Stimulated activated CD4-positive, alpha-beta T cell treated with anti-CD3 and anti-CD28 coated beads, Interleukin-1b, Interleukin-23, amount 100 ng/mL, for 1 hour (primary cell): ENCODE measurements at regions not wholly inside any gene's neighbourhood (a gene's known extent, or its start where the extent isn't known, plus 50 kb on each side); places are given as distances from the start of the nearest gene placed in this dataset.

Experiments
- DNase-seq, 2 donors: peaks; one replicate each; pipeline ENCODE4 v3.0.0-alpha.2; 2020; ENCODE audit warnings: low read depth in 2 of 2

GRCh38 chr22:23410411-23410810 is 169.7 kb downstream of the IGLL1 start:
- DNase-seq: no peak

GRCh38 chr22:23409976-23410375 is 170.1 kb downstream of the IGLL1 start:
- DNase-seq: no peak

DNA sequence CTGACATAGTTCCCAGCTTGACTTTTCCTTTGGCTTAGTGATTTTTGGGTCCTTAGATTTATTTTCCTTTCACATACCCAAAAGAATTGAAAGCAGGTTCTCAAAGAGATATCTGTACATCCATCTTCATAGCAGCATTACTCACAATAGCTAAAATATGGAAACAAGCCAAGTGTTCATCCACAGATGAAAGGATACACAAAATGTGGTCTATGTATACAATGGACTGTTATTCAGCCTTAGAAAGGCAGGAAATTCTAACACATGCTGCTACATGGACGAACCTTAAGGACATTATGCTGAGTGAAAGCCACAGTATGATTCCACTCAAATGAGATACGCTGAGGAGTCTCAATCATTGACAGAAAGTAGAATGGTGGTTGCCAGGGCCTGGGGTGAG is 171.8 kb downstream of the IGLL1 start:
- no peak for DNase-seq

GRCh38 chr22:23405366-23405851 is 174.7 kb downstream of the IGLL1 start:
- no peak for DNase-seq

DNA sequence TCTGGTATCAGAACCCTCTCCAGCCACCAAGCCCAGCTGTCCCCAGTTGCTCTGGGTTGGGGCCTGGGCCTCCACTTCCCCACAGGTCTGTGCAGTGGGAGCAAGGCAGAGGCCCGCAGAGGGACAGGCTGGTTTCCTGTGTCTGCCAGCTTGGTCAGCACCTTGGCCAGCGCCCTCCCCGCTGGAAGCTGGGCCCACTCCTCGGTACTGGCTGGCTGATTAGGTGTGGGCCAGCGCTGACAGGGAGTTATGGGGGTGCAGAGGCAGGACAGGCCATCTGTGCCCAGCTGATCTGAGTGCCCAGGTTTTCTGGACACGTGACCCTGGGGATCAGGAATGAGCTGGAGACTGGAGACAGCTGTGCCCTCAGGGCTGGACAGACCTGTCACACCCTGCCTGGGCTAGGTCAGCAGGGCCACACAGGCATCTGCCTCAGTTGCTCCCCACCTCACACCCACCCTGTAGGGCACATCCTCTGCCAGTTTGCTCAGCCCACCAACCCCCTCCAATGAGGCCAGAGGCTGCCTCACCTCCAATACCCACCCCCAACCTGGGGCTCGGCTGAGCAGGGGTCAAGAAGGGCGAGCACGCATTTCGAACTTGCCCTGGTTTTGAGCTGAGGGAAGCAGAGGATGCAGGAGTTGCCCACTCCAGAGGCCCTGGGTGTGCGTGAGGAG is 175.3 kb downstream of the IGLL1 start:
- no peak for DNase-seq

DNA sequence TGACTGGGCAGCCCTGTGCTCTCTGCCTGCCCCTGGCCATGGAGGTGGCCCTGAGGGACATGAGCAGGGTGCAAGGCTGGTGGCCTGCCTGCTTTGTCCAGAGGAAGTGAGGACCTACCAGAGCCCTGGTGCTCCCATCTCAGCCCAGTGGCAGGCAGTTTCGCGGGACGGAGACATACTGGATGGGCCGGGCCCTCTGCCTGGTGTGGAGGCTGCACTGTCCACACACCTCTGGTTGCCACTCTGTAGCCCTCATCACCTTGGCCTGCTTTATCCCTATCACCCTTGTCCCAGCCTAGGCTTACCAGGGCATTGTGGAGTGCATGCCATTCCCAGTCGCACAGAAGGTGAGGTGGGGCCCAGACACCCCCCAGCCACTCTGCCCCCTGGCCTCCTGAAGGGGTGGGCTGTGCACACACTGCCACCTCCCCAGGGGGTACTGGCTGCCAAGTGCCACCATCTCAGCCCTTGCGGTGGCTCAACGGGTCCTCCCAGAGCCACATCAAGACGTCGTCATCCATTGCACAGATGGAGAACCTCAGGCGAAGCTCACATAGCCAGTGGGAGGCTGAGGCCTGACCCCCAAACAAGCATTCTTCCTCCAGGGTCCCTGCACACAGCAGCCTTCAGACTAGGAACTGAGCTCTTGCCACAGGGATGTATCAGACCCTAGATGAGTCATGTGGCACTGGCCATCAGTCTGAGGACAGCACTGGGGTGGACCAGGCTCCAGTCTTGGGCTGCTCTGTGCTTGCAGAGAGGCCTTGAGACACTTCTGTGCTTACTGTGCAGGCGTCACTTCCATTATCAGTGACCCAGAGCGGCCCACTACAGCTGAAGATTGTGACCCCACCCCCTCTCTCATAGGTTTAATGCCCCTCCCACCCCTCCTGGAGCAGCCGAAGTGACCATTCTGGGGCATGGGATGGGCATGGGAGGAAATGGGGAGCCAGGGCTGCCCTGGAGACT is 176.1 kb downstream of the IGLL1 start:
- DNase-seq: no peak

- DNase-seq: no peak
Observed at GRCh38 chr22:23403152-23403719, 176.9 kb downstream of the IGLL1 start.

GRCh38 chr22:23402275-23403151 is 177.6 kb downstream of the IGLL1 start:
- DNase-seq: peak in 1 of 2 donors; percentile 19

DNA sequence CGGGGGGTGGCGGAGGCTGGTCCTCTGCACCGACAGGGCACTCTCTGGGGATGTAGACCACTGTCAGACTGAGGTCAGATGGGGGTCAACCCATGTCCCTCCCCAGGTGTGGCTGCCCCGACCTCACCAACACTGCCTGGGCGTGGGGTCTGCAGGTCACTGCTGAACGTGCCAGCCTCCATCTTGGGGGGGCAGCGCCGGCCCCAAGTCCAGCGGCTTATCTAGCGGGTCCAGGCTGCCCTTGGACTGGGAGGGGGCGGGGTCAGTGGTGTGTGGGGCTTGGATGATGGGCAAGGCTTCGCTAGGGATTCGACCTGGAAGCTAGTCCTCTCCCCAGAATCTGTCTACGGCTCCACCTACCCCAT is 178.2 kb downstream of the IGLL1 start:
- DNase-seq: no peak

DNA sequence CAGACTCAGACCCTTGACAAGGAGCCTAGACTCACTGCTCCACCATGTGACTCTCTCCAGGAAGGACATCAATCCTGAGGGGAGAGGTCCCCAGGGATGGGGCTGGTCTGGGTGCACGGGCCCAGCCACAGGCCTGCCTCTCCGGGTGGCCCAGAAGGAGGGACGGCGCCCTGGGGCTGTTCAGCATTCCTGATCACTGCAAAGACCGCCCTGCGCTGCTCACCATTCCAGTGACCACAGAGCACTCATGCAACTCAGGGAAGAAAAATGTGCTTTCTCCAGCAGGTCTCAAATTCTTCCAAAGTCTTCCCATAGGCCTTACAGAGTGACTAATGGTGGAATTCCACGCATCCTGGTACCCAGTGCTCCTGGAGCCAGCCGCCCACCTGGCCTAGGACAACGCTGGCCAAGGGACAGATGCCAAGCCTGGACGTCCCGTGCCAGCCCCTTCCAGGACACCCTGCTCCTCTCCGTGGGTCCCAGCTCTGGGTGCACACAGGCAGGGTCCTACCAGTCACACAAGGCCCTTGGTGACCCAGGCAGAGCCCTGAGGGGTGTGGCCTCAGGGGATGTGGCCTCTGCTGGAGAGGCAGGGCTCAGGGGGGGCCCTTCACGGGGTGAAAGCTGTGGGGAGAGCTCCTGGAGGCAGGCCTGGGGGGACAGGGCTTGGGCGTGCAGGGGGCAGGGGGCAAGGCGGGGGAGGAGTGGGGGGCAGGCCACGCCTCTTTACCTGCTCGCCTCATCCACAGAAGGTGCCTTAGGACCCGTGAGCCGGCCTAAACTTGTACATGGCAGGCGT is 178.8 kb downstream of the IGLL1 start:
- no peak for DNase-seq

GRCh38 chr22:23400286-23400981 is 179.7 kb downstream of the IGLL1 start:
- DNase-seq: no peak

DNA sequence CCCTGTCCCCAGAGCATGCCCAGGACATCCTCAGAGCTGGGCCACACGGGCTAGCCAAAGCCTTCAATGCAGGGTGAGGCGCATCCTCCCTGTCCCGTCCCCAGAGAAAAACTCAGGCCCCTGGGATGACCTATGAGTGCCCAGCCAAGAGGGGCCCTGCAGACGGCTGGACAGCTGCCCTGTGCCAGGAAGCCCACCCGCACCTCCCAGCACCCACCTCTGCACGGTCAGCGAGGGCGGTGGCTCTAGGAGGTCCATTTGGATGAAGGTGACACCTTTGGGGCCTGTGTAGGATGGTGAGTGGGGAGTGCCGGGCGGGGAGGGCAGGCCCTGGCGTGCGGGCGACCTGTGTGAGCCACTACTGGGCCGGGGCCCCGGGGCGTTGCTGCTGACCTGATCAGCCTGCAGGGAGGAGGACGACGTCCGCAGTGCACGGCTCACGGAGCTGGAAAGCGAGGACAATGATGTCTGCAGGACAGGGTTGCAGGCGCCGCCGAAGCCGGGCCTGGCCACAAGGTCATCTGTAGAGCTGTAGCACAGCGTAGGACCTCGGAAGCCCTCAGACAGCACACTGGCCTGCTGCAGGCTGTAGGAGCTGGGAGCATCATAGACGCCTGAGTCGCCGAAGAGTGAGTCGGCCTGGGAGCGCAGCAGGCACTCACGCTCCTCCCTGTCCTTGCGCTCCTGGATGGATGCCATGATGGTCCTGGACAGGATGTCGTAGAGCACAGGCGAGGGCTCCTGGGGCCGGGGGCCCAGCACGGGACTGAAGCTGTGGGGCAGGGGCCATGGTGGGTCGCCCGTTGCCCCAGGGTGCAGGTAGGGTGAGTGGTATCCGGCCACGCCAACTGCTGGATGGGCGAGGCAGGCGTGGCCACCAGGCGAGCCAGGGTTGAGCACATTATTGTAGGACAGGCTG is 180.5 kb downstream of the IGLL1 start:
- DNase-seq: no peak

- DNase-seq: no peak
Observed at GRCh38 chr22:23398701-23399366, 181.3 kb downstream of the IGLL1 start.

DNA sequence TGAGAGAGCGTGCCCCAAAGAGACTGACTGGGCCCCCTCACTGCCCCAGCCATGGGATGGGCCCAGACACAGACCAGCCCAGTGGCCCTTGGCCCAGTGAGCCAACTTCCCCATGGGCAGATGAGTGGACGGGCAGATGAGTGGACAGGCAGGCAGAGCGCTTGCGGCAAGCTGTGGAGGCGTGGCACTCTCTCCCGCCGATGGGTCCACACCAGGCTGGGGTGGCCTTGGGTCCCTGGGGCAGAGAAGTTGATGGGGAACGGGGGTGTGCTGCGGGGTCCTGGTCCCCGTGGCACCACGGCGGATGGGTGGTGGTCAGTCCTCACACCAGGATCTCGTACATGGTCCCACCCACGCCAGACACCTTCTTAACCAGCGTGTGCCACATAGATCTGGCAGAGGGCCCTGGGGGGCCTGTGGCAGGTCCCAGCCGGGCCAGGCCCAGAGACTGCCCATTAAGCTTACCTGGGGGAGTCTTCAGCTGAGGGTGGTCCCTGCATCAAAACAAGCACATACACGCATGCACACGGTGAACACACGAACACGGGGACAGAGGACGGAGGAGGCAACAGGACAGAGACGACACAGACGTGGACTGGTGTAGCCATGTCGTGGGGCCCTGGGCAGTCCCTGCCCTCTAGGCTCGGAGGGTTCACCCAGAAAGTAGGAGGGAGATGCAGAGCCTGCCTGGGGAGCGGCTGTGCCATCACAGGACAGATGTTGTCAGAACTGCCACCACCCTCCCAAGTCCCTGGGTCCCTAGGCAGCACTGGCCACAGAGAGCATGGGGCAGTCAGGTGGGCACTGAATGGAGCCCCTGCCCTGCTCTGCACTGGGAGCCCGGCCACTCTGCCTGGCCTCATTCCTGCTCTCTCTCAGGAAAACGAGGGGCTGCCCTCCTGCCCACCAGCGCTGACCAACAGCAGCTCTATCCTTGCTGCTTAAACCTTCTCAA is 182.2 kb downstream of the IGLL1 start:
- no peak for DNase-seq

- no peak for DNase-seq
Observed at GRCh38 chr22:23397008-23397612, 183.0 kb downstream of the IGLL1 start.

- DNase-seq: no peak
Observed at GRCh38 chr22:23396362-23397007, 183.6 kb downstream of the IGLL1 start.
